Astrocyte (in vitro differentiated cells and primary cell): ENCODE measurements at regions not wholly inside any gene's neighbourhood (a gene's known extent, or its start where the extent isn't known, plus 50 kb on each side); places are given as distances from the start of the nearest gene placed in this dataset.

Experiments used
- DNase-seq: peaks from one replicate; pipeline ENCODE4 v3.0.0-alpha.2; 2010; ENCODE audit warnings: low read depth
- FAIRE-seq: peaks from 2 replicates; lab custom pipeline; 2011; peaks lifted over from hg19 to GRCh38; lab: Jason Lieb, UNC
- H2AFZ ChIP-seq: 2 replicates; pipeline ENCODE4 v1.6.0; 2012; ENCODE audit warnings: low read depth, low read length, inconsistent platforms
- H3K27ac ChIP-seq: 2 replicates; pipeline ENCODE4 v1.5.1; 2011; ENCODE audit warnings: low read depth, low read length, inconsistent platforms
- H3K27me3 ChIP-seq: 2 replicates; pipeline ENCODE4 v1.6.0; 2011; ENCODE audit warnings: low read length, inconsistent platforms; ENCODE audit not compliant: insufficient read depth
- H3K36me3 ChIP-seq: 2 replicates; pipeline ENCODE4 v1.5.1; 2011; ENCODE audit warnings: low read length, inconsistent platforms; ENCODE audit not compliant: insufficient read depth
- H3K4me1 ChIP-seq: 2 replicates; pipeline ENCODE4 v1.5.1; 2011; ENCODE audit warnings: low read length, inconsistent platforms; ENCODE audit not compliant: insufficient read depth
- H3K4me2 ChIP-seq: 2 replicates; pipeline ENCODE4 v1.6.0; 2012; ENCODE audit warnings: low read length, inconsistent platforms
- H3K4me3 ChIP-seq: 2 replicates; pipeline ENCODE4 v1.5.1; 2011; ENCODE audit warnings: low read depth, mild to moderate bottlenecking, low read length, inconsistent platforms; ENCODE audit not compliant: insufficient read depth
- H3K79me2 ChIP-seq: 2 replicates; pipeline ENCODE4 v1.6.0; 2012; ENCODE audit warnings: mild to moderate bottlenecking, low read length, inconsistent platforms; ENCODE audit not compliant: insufficient read depth
- H3K9ac ChIP-seq: 2 replicates; pipeline ENCODE4 v1.6.0; 2012; ENCODE audit warnings: mild to moderate bottlenecking, low read length, inconsistent platforms
- H3K9me3 ChIP-seq: 2 replicates; pipeline ENCODE4 v1.5.1; 2012; ENCODE audit warnings: low read depth, mild to moderate bottlenecking, low read length, inconsistent platforms; ENCODE audit not compliant: insufficient read depth
- H4K20me1 ChIP-seq: 2 replicates; pipeline ENCODE4 v1.6.0; 2012; ENCODE audit warnings: low read length, inconsistent platforms; ENCODE audit not compliant: insufficient read depth
- H3K27ac Mint-ChIP-seq: one replicate; pipeline ENCODE4 v1.8.0; 2021; ENCODE audit warnings: mild to moderate bottlenecking, mixed read lengths; ENCODE audit not compliant: unreplicated experiment
- H3K27me3 Mint-ChIP-seq: one replicate; pipeline ENCODE4 v1.8.0; 2021; ENCODE audit warnings: low read depth, mixed read lengths; ENCODE audit not compliant: unreplicated experiment
- H3K36me3 Mint-ChIP-seq: one replicate; pipeline ENCODE4 v1.8.0; 2021; ENCODE audit warnings: low read depth, mixed read lengths; ENCODE audit not compliant: unreplicated experiment
- H3K4me1 Mint-ChIP-seq: one replicate; pipeline ENCODE4 v1.8.0; 2021; ENCODE audit warnings: low read depth, mixed read lengths; ENCODE audit not compliant: unreplicated experiment
- H3K4me3 Mint-ChIP-seq: one replicate; pipeline ENCODE4 v1.8.0; 2021; ENCODE audit warnings: mild to moderate bottlenecking, moderate library complexity, mixed read lengths; ENCODE audit not compliant: unreplicated experiment
- H3K9me3 Mint-ChIP-seq: one replicate; pipeline ENCODE4 v1.8.0; 2021; ENCODE audit warnings: mild to moderate bottlenecking, mixed read lengths; ENCODE audit not compliant: unreplicated experiment
- CTCF ChIP-seq: IDR thresholded peaks from 2 replicates; pipeline ENCODE4 v1.5.1; 2011; ENCODE audit warnings: low read depth, mild to moderate bottlenecking, inconsistent platforms, low read length, moderate library complexity; ENCODE audit not compliant: insufficient read depth
- EZH2 ChIP-seq: IDR thresholded peaks from 2 replicates; pipeline ENCODE4 v1.6.1; 2012; ENCODE audit warnings: mild to moderate bottlenecking, low read length, inconsistent platforms; ENCODE audit not compliant: insufficient read depth

- H3K36me3 ChIP-seq: no peaks in the 10 kb centered on the region
- TF ChIP-seq CTCF (no peak), EZH2 (no peak)
- DNase-seq (no peak), FAIRE-seq (no peak)
- H3K27ac ChIP-seq: no peak overlapping the region
- no peak overlapping the region for H2AFZ ChIP-seq
- no peaks in the 10 kb centered on the region for H4K20me1 ChIP-seq
- H3K4me2 ChIP-seq: no peak overlapping the region
- H3K9me3 ChIP-seq: no peaks in the 10 kb centered on the region
- Mint-ChIP-seq H3K27ac (no peak overlapping the region), H3K36me3 (no peaks in the 10 kb centered on the region), H3K4me1 (peaks cover 2% of the 10 kb centered on the region), H3K9me3 (peaks cover 4% of the 10 kb centered on the region), H3K4me3 (no peak overlapping the region), H3K27me3 (no peaks in the 10 kb centered on the region)
- no peak overlapping the region for H3K9ac ChIP-seq
- no peaks in the 10 kb centered on the region for H3K4me1 ChIP-seq
- no peaks in the 10 kb centered on the region for H3K79me2 ChIP-seq
- no peaks in the 10 kb centered on the region for H3K27me3 ChIP-seq
- H3K4me3 ChIP-seq: no peak overlapping the region
Observed at GRCh38 chr2:5253263-5253662, 438.9 kb upstream of the SOX11 start.

GRCh38 chr2:5254791-5255332, 437.3 kb upstream of the SOX11 start:
- FAIRE-seq: no peak
- no peaks in the 10 kb centered on the region for H3K27me3 Mint-ChIP-seq
- H3K4me1 Mint-ChIP-seq: peaks cover 2% of the 10 kb centered on the region
- DNase-seq: no peak
- Histone ChIP-seq H3K27ac (no peak overlapping the region), H3K36me3 (no peaks in the 10 kb centered on the region), H3K27me3 (no peaks in the 10 kb centered on the region), H3K9me3 (no peaks in the 10 kb centered on the region), H3K9ac (no peak overlapping the region), H3K79me2 (no peaks in the 10 kb centered on the region), H3K4me1 (no peaks in the 10 kb centered on the region), H2AFZ (no peak overlapping the region), H3K4me2 (no peak overlapping the region), H3K4me3 (no peak overlapping the region), H4K20me1 (no peaks in the 10 kb centered on the region)
- TF ChIP-seq EZH2: no peak
- TF ChIP-seq CTCF: no peak
- H3K4me3 Mint-ChIP-seq: no peak overlapping the region
- no peak overlapping the region for H3K27ac Mint-ChIP-seq
- no peaks in the 10 kb centered on the region for H3K36me3 Mint-ChIP-seq
- H3K9me3 Mint-ChIP-seq: peaks cover 12% of the 10 kb centered on the region

- Histone ChIP-seq H3K79me2 (no peaks in the 10 kb centered on the region), H2AFZ (no peak overlapping the region), H3K9ac (no peak overlapping the region), H3K27me3 (no peaks in the 10 kb centered on the region), H3K4me2 (no peak overlapping the region), H3K4me1 (no peaks in the 10 kb centered on the region), H3K4me3 (no peak overlapping the region), H3K9me3 (no peaks in the 10 kb centered on the region), H3K27ac (no peak overlapping the region), H4K20me1 (no peaks in the 10 kb centered on the region), H3K36me3 (no peaks in the 10 kb centered on the region)
- no peak overlapping the region for H3K27ac Mint-ChIP-seq
- FAIRE-seq: no peak
- H3K9me3 Mint-ChIP-seq: peaks cover 14% of the 10 kb centered on the region
- H3K36me3 Mint-ChIP-seq: no peaks in the 10 kb centered on the region
- H3K4me1 Mint-ChIP-seq: peaks cover 2% of the 10 kb centered on the region
- TF ChIP-seq CTCF: no peak
- TF ChIP-seq EZH2: no peak
- H3K27me3 Mint-ChIP-seq: no peaks in the 10 kb centered on the region
- no peak for DNase-seq
- no peak overlapping the region for H3K4me3 Mint-ChIP-seq
Observed at GRCh38 chr2:5263291-5263690, 428.9 kb upstream of the SOX11 start.
